H9 (cell line): ENCODE measurements at regions not wholly inside any gene's neighbourhood (a gene's known extent, or its start where the extent isn't known, plus 50 kb on each side); places are given as distances from the start of the nearest gene placed in this dataset.

ENCODE experiments used
- DNase-seq: peaks from one replicate; pipeline ENCODE4 v3.0.0-alpha.2; 2017
- H2AFZ ChIP-seq: one replicate; pipeline ENCODE4 v1.6.1; 2013; ENCODE audit warnings: mild to moderate bottlenecking, low read length, control low read depth, moderate library complexity
- H2AK5ac ChIP-seq: 2 replicates; pipeline ENCODE4 v1.6.1; 2013; ENCODE audit warnings: low read length, control low read depth, mixed read lengths; ENCODE audit not compliant: insufficient read length
- H2BK120ac ChIP-seq: one replicate; pipeline ENCODE4 v1.6.1; 2013; ENCODE audit warnings: low read depth, mild to moderate bottlenecking, low read length, control low read depth, inconsistent platforms; ENCODE audit not compliant: poor library complexity, severe bottlenecking
- H2BK12ac ChIP-seq: 2 replicates; pipeline ENCODE4 v1.6.1; 2013; ENCODE audit warnings: low read length, control low read depth, mixed read lengths, low read depth; ENCODE audit not compliant: insufficient read length
- H2BK15ac ChIP-seq: 2 replicates; pipeline ENCODE4 v1.6.1; 2013; ENCODE audit warnings: low read depth, low read length, control low read depth
- H2BK20ac ChIP-seq: one replicate; pipeline ENCODE4 v1.6.1; 2013; ENCODE audit warnings: low read depth, mild to moderate bottlenecking, low read length, control low read depth, inconsistent platforms; ENCODE audit not compliant: poor library complexity, severe bottlenecking
- H2BK5ac ChIP-seq: 2 replicates; pipeline ENCODE4 v1.6.1; 2013; ENCODE audit warnings: low read length, control low read depth, mixed read lengths; ENCODE audit not compliant: insufficient read length
- H3K14ac ChIP-seq: 2 replicates; pipeline ENCODE4 v1.6.1; 2013; ENCODE audit warnings: low read length, control low read depth; ENCODE audit not compliant: insufficient read depth
- H3K18ac ChIP-seq: 2 replicates; pipeline ENCODE4 v1.6.1; 2013; ENCODE audit warnings: low read depth, mild to moderate bottlenecking, mixed read lengths, low read length, control low read depth; ENCODE audit not compliant: insufficient read length
- H3K23ac ChIP-seq: 2 replicates; pipeline ENCODE4 v1.6.1; 2013; ENCODE audit warnings: low read length, control low read depth, mixed read lengths, low read depth; ENCODE audit not compliant: insufficient read length
- H3K23me2 ChIP-seq: 2 replicates; pipeline ENCODE4 v1.6.1; 2013; ENCODE audit warnings: low read depth, mild to moderate bottlenecking, mixed read lengths, low read length, control low read depth; ENCODE audit not compliant: insufficient read length, poor library complexity, severe bottlenecking
- H3K27ac ChIP-seq: 2 replicates; pipeline ENCODE4 v1.5.1; 2013; ENCODE audit warnings: low read length, control low read depth, mixed read lengths, low read depth; ENCODE audit not compliant: insufficient read length
- H3K27me3 ChIP-seq: 2 replicates; pipeline ENCODE4 v1.6.1; 2013; ENCODE audit warnings: low read length, control low read depth, inconsistent platforms; ENCODE audit not compliant: insufficient read depth
- H3K4ac ChIP-seq: 2 replicates; pipeline ENCODE4 v1.6.1; 2013; ENCODE audit warnings: low read depth, mild to moderate bottlenecking, control low read depth, inconsistent platforms, low read length, moderate library complexity
- H3K4me1 ChIP-seq: 2 replicates; pipeline ENCODE4 v1.6.1; 2013; ENCODE audit warnings: low read length, control low read depth, inconsistent platforms; ENCODE audit not compliant: insufficient read depth
- H3K4me2 ChIP-seq: 2 replicates; pipeline ENCODE4 v1.6.1; 2013; ENCODE audit warnings: low read length, control low read depth, mixed read lengths; ENCODE audit not compliant: insufficient read length, insufficient read depth
- H3K56ac ChIP-seq: 2 replicates; pipeline ENCODE4 v1.6.1; 2013; ENCODE audit warnings: low read depth, mild to moderate bottlenecking, mixed read lengths, low read length, control low read depth; ENCODE audit not compliant: insufficient read length
- H3K79me1 ChIP-seq: 2 replicates; pipeline ENCODE4 v1.6.1; 2013; ENCODE audit warnings: low read depth, mild to moderate bottlenecking, moderate library complexity, low read length, control low read depth, inconsistent platforms; ENCODE audit not compliant: insufficient read depth, poor library complexity, severe bottlenecking
- H3K79me2 ChIP-seq: 2 replicates; pipeline ENCODE4 v1.6.1; 2013; ENCODE audit warnings: low read length, control low read depth, inconsistent platforms; ENCODE audit not compliant: insufficient read depth
- H3K9ac ChIP-seq: 2 replicates; pipeline ENCODE4 v1.6.1; 2013; ENCODE audit warnings: low read length, control low read depth, mixed read lengths; ENCODE audit not compliant: insufficient read length; ENCODE audit errors: extremely low read depth
- H3K9me3 ChIP-seq: one replicate; pipeline ENCODE4 v1.6.1; 2013; ENCODE audit warnings: low read depth, low read length, inconsistent platforms; ENCODE audit not compliant: control insufficient read depth
- H3T11ph ChIP-seq: one replicate; pipeline ENCODE4 v1.6.1; 2013; ENCODE audit warnings: mild to moderate bottlenecking, low read length, control low read depth, inconsistent platforms
- H4K20me1 ChIP-seq: one replicate; pipeline ENCODE4 v1.6.1; 2013; ENCODE audit not compliant: control insufficient read depth, insufficient read length, insufficient read depth
- H4K5ac ChIP-seq: 2 replicates; pipeline ENCODE4 v1.6.1; 2013; ENCODE audit warnings: low read depth, mild to moderate bottlenecking, mixed read lengths, low read length, control low read depth; ENCODE audit not compliant: insufficient read length
- H4K8ac ChIP-seq: replicated peaks from 2 replicates; pipeline ENCODE4 v1.6.1; 2013; ENCODE audit warnings: low read length, control low read depth, mixed read lengths, low read depth; ENCODE audit not compliant: insufficient read length
- H4K91ac ChIP-seq: 2 replicates; pipeline ENCODE4 v1.6.1; 2013; ENCODE audit warnings: low read depth, mild to moderate bottlenecking, moderate library complexity, mixed read lengths, low read length, control low read depth; ENCODE audit not compliant: insufficient read length
- H3K27ac Mint-ChIP-seq, 3 experiments: 2 replicates in 2 of 3; 3 replicates in 1 of 3; pipeline ENCODE4 v1.8.0; 2020 to 2021; ENCODE audit warnings: mixed read lengths in 3 of 3, mild to moderate bottlenecking in 1 of 3, moderate library complexity in 1 of 3
- H3K27me3 Mint-ChIP-seq: 2 replicates; pipeline ENCODE4 v1.8.0; 2021; ENCODE audit warnings: low read depth, mild to moderate bottlenecking, moderate library complexity, mixed read lengths
- H3K36me3 Mint-ChIP-seq, 3 experiments: 2 replicates in 2 of 3; 3 replicates in 1 of 3; pipeline ENCODE4 v1.8.0; 2020 to 2021; ENCODE audit warnings: low read depth in 3 of 3, mixed read lengths in 3 of 3; ENCODE audit not compliant: insufficient read depth in 1 of 3
- H3K4me1 Mint-ChIP-seq, 2 experiments: 2 replicates each; pipeline ENCODE4 v1.8.0; 2020; ENCODE audit warnings: mixed read lengths in 2 of 2
- H3K4me3 Mint-ChIP-seq, 2 experiments: 2 replicates in 1 of 2; 3 replicates in 1 of 2; pipeline ENCODE4 v1.8.0; 2020 to 2021; ENCODE audit warnings: mild to moderate bottlenecking in 2 of 2, mixed read lengths in 2 of 2, moderate library complexity in 1 of 2
- H3K9me3 Mint-ChIP-seq, 2 experiments: 2 replicates in 1 of 2; 3 replicates in 1 of 2; pipeline ENCODE4 v1.8.0; 2020; ENCODE audit warnings: mild to moderate bottlenecking in 2 of 2, mixed read lengths in 2 of 2, moderate library complexity in 1 of 2
- CTCF ChIP-seq: fragments of 200-600 bp; sonication (generic); conservative IDR thresholded peaks from 3 replicates; pipeline ENCODE4 v1.8.0; 2021; ENCODE audit warnings: antibody characterized with exemption, mild to moderate bottlenecking
- WGBS: extraction: QIAGEN DNeasy Blood & Tissue Kit; methylation state at CpG from one replicate; pipeline ENCODE4 v1.1.7; 2013; ENCODE audit warnings: missing lambda C conversion rate, low lambda C conversion rate, mixed read lengths; ENCODE audit not compliant: insufficient read length; ENCODE audit errors: extremely low coverage; 5-methylcytosine and 5-hydroxymethylcytosine counted together

GRCh38 chr11:107218123-107219013 is 200.1 kb upstream of the GUCY1A2 start:
- Histone ChIP-seq H2BK12ac (no peak overlapping the region), H4K20me1 (no peaks in the 10 kb centered on the region), H3K14ac (no peak overlapping the region), H4K5ac (no peak overlapping the region), H3K4me1 (no peaks in the 10 kb centered on the region), H3K18ac (no peak overlapping the region), H2AK5ac (no peak overlapping the region), H2BK5ac (no peak overlapping the region), H3K27me3 (no peaks in the 10 kb centered on the region), H3K9ac (no peak overlapping the region), H2AFZ (no peak overlapping the region), H3K56ac (no peak overlapping the region), H3K4me2 (no peak overlapping the region), H3K23me2 (no peaks in the 10 kb centered on the region), H3K27ac (no peak overlapping the region), H2BK120ac (no peak overlapping the region), H2BK20ac (no peak overlapping the region), H3K79me2 (no peaks in the 10 kb centered on the region), H3K4ac (no peak overlapping the region), H3K9me3 (no peaks in the 10 kb centered on the region), H3T11ph (no peak overlapping the region), H4K8ac (no peak overlapping the region), H3K23ac (no peak overlapping the region), H4K91ac (no peak overlapping the region), H2BK15ac (no peak overlapping the region), H3K79me1 (no peaks in the 10 kb centered on the region)
- TF ChIP-seq CTCF, result no peak
- Mint-ChIP-seq H3K4me1 (peaks cover 3 to 9% of the 10 kb centered on the region in 2 experiments), H3K27ac (peak overlapping the region in 1 of 3 experiments; percentile 5; a peak in 2 of 7 replicates), H3K36me3 (no peaks in the 10 kb centered on the region), H3K27me3 (no peaks in the 10 kb centered on the region), H3K4me3 (no peak overlapping the region), H3K9me3 (no peaks in the 10 kb centered on the region)
- no CpG with 5 or more reads among the region's 10 CpGs for WGBS
- DNase-seq, result no peak
